Stomach smooth muscle (tissue), 2 donors: ENCODE measurements at regions not wholly inside any gene's neighbourhood (a gene's known extent, or its start where the extent isn't known, plus 50 kb on each side); places are given as distances from the start of the nearest gene placed in this dataset.

Experiments used
- H3K27ac ChIP-seq: one replicate; pipeline ENCODE4 v1.7.0; 2013; ENCODE audit warnings: mild to moderate bottlenecking, low read length, inconsistent platforms
- H3K27me3 ChIP-seq, 2 donors: one replicate each; pipeline ENCODE4 v1.7.0; 2013; ENCODE audit warnings: low read length in 2 of 2; ENCODE audit not compliant: insufficient read depth in 2 of 2, control insufficient read depth in 1 of 2
- H3K36me3 ChIP-seq, 2 donors: one replicate each; pipeline ENCODE4 v1.7.0; 2013; ENCODE audit warnings: low read length in 2 of 2; ENCODE audit not compliant: control insufficient read depth in 2 of 2, insufficient read depth in 2 of 2
- H3K4me1 ChIP-seq: one replicate; pipeline ENCODE4 v1.7.0; 2013; ENCODE audit warnings: low read length; ENCODE audit not compliant: control insufficient read depth, insufficient read depth
- H3K4me3 ChIP-seq, 2 donors: one replicate each; pipeline ENCODE4 v1.7.0; 2013; ENCODE audit warnings: low read length in 2 of 2
- H3K9ac ChIP-seq, 2 donors: one replicate each; pipeline ENCODE4 v1.7.0; 2013; ENCODE audit warnings: low read length in 2 of 2, mild to moderate bottlenecking in 1 of 2
- H3K9me3 ChIP-seq, 2 donors: one replicate each; pipeline ENCODE4 v1.7.0; 2013; ENCODE audit warnings: low read length in 2 of 2; ENCODE audit not compliant: control insufficient read depth in 2 of 2
- donor health status: healthy.
- donor health status: Pancreatic carcinoma.

- no peaks in the 10 kb centered on the region for H3K27me3 ChIP-seq
- no peak overlapping the region for H3K27ac ChIP-seq
- H3K4me1 ChIP-seq: no peaks in the 10 kb centered on the region
These were observed 247.5 kb downstream of the MBNL1 start for GRCh38 chr3:152516216-152516615.

GRCh38 chr3:152517502-152517901, 248.8 kb downstream of the MBNL1 start:
- Histone ChIP-seq H3K36me3 (no peaks in the 10 kb centered on the region), H3K4me3 (no peak overlapping the region), H3K9me3 (no peaks in the 10 kb centered on the region), H3K4me1 (no peaks in the 10 kb centered on the region), H3K9ac (no peak overlapping the region), H3K27me3 (no peaks in the 10 kb centered on the region), H3K27ac (no peak overlapping the region)

More at GRCh38 chr3:152516216-152516615, 247.5 kb downstream of the MBNL1 start:
- Histone ChIP-seq H3K9ac (no peak overlapping the region), H3K9me3 (no peaks in the 10 kb centered on the region), H3K36me3 (no peaks in the 10 kb centered on the region), H3K4me3 (no peak overlapping the region)

GRCh38 chr3:152518346-152518745, 249.6 kb downstream of the MBNL1 start:
- Histone ChIP-seq H3K27ac (no peak overlapping the region), H3K4me1 (no peaks in the 10 kb centered on the region), H3K36me3 (no peaks in the 10 kb centered on the region), H3K9me3 (no peaks in the 10 kb centered on the region), H3K9ac (no peak overlapping the region), H3K4me3 (no peak overlapping the region), H3K27me3 (no peaks in the 10 kb centered on the region)

GRCh38 chr3:152519376-152519775, 250.6 kb downstream of the MBNL1 start:
- no peak overlapping the region for H3K9ac ChIP-seq
- H3K27me3 ChIP-seq: no peaks in the 10 kb centered on the region
- H3K9me3 ChIP-seq: no peaks in the 10 kb centered on the region
- H3K27ac ChIP-seq: no peak overlapping the region
- H3K36me3 ChIP-seq: no peaks in the 10 kb centered on the region
- H3K4me3 ChIP-seq: no peak overlapping the region
- H3K4me1 ChIP-seq: no peaks in the 10 kb centered on the region

- H3K27ac ChIP-seq: no peak overlapping the region
These were observed 253.3 kb downstream of the MBNL1 start for GRCh38 chr3:152522036-152522435.

GRCh38 chr3:152524198-152525140, 255.7 kb downstream of the MBNL1 start:
- Histone ChIP-seq H3K36me3 (no peaks in the 10 kb centered on the region), H3K9ac (no peak overlapping the region)

More at GRCh38 chr3:152522036-152522435, 253.3 kb downstream of the MBNL1 start:
- H3K36me3 ChIP-seq: no peaks in the 10 kb centered on the region
- H3K27me3 ChIP-seq: no peaks in the 10 kb centered on the region
- no peak overlapping the region for H3K4me3 ChIP-seq
- H3K9ac ChIP-seq: no peak overlapping the region
- H3K4me1 ChIP-seq: no peaks in the 10 kb centered on the region
- no peaks in the 10 kb centered on the region for H3K9me3 ChIP-seq

GRCh38 chr3:152531717-152532116, 263.0 kb downstream of the MBNL1 start:
- Histone ChIP-seq H3K36me3 (no peaks in the 10 kb centered on the region), H3K9me3 (no peaks in the 10 kb centered on the region), H3K27ac (no peak overlapping the region), H3K4me3 (no peak overlapping the region), H3K9ac (no peak overlapping the region), H3K27me3 (no peaks in the 10 kb centered on the region), H3K4me1 (no peaks in the 10 kb centered on the region)

More at GRCh38 chr3:152524198-152525140, 255.7 kb downstream of the MBNL1 start:
- Histone ChIP-seq H3K27ac (no peak overlapping the region), H3K9me3 (no peaks in the 10 kb centered on the region), H3K27me3 (no peaks in the 10 kb centered on the region), H3K4me1 (no peaks in the 10 kb centered on the region), H3K4me3 (no peak overlapping the region)

- Histone ChIP-seq H3K36me3 (no peaks in the 10 kb centered on the region), H3K4me3 (no peak overlapping the region), H3K9me3 (peaks cover 4 to 5% of the 10 kb centered on the region in 2 donors), H3K4me1 (no peaks in the 10 kb centered on the region), H3K27ac (no peak overlapping the region), H3K9ac (no peak overlapping the region), H3K27me3 (no peaks in the 10 kb centered on the region)
These were observed 269.8 kb downstream of the MBNL1 start for GRCh38 chr3:152538518-152538917.

GRCh38 chr3:152539191-152539764, 270.5 kb downstream of the MBNL1 start:
- Histone ChIP-seq H3K27me3 (no peaks in the 10 kb centered on the region), H3K9ac (no peak overlapping the region), H3K27ac (no peak overlapping the region), H3K36me3 (no peaks in the 10 kb centered on the region), H3K4me1 (no peaks in the 10 kb centered on the region), H3K9me3 (peaks cover 4 to 5% of the 10 kb centered on the region in 2 donors), H3K4me3 (no peak overlapping the region)

GRCh38 chr3:152540120-152540519, 271.4 kb downstream of the MBNL1 start:
- Histone ChIP-seq H3K27ac (no peak overlapping the region), H3K27me3 (no peaks in the 10 kb centered on the region), H3K9me3 (peaks cover 4 to 5% of the 10 kb centered on the region in 2 donors), H3K9ac (no peak overlapping the region), H3K4me1 (no peaks in the 10 kb centered on the region), H3K4me3 (no peak overlapping the region), H3K36me3 (no peaks in the 10 kb centered on the region)

- H3K9me3 ChIP-seq: no peaks in the 10 kb centered on the region
- no peaks in the 10 kb centered on the region for H3K27me3 ChIP-seq
- H3K36me3 ChIP-seq: no peaks in the 10 kb centered on the region
- H3K4me1 ChIP-seq: no peaks in the 10 kb centered on the region
- no peak overlapping the region for H3K4me3 ChIP-seq
- no peak overlapping the region for H3K27ac ChIP-seq
- no peak overlapping the region for H3K9ac ChIP-seq
These were observed 278.4 kb downstream of the MBNL1 start for GRCh38 chr3:152547153-152547552.
